CD4-positive, alpha-beta T cell treated with Interleukin-17A for 1 hour (primary cell): ENCODE measurements at regions not wholly inside any gene's neighbourhood (a gene's known extent, or its start where the extent isn't known, plus 50 kb on each side); places are given as distances from the start of the nearest gene placed in this dataset.
"Not testable (repeated sequence)": the region's sequence is repeated elsewhere in the genome, so short reads cannot be mapped to it uniquely, and the experiment has no call there.

Experiments
- DNase-seq: peaks from one replicate; pipeline ENCODE4 v3.0.0-alpha.2; 2020

- DNase-seq: not testable (repeated sequence)
Measured at GRCh38 chr22:22117864-22118544, 126.6 kb upstream of the VPREB1 start.

- not testable (repeated sequence) for DNase-seq
Measured at GRCh38 chr22:22116997-22117770, 127.4 kb upstream of the VPREB1 start.

- no peak for DNase-seq
Measured at GRCh38 chr22:22113701-22114100, 130.9 kb upstream of the VPREB1 start.

- DNase-seq: no peak
Measured at GRCh38 chr22:22112533-22113294, 130.1 kb upstream of the TOP3B start.

GRCh38 chr22:22111983-22112382, 129.4 kb upstream of the TOP3B start:
- no peak for DNase-seq

GRCh38 chr22:22111267-22111751, 128.7 kb upstream of the TOP3B start:
- DNase-seq: peak; percentile 1

GRCh38 chr22:22110548-22111266, 128.1 kb upstream of the TOP3B start:
- peak; percentile 17 for DNase-seq

- DNase-seq: no peak
Measured at GRCh38 chr22:22109693-22110466, 127.3 kb upstream of the TOP3B start.

- DNase-seq: no peak
Measured at GRCh38 chr22:22106855-22107254, 124.3 kb upstream of the TOP3B start.

- no peak for DNase-seq
Measured at GRCh38 chr22:22105364-22105763, 122.8 kb upstream of the TOP3B start.

GRCh38 chr22:22103078-22103875, 120.7 kb upstream of the TOP3B start:
- no peak for DNase-seq

GRCh38 chr22:22099833-22100812, 117.5 kb upstream of the TOP3B start:
- DNase-seq: no peak

- DNase-seq: no peak
Measured at GRCh38 chr22:22099194-22099486, 116.6 kb upstream of the TOP3B start.

GRCh38 chr22:22098457-22099193, 116.0 kb upstream of the TOP3B start:
- no peak for DNase-seq

GRCh38 chr22:22097727-22098228, 115.2 kb upstream of the TOP3B start:
- no peak for DNase-seq

GRCh38 chr22:22094921-22095320, 112.3 kb upstream of the TOP3B start:
- no peak for DNase-seq

GRCh38 chr22:22094514-22094913, 111.9 kb upstream of the TOP3B start:
- DNase-seq: no peak

GRCh38 chr22:22093743-22094142, 111.2 kb upstream of the TOP3B start:
- DNase-seq: no peak

GRCh38 chr22:22092974-22093373, 110.4 kb upstream of the TOP3B start:
- DNase-seq: no peak
